ENCODE measurements at regions not wholly inside any gene's neighbourhood (a gene's known extent, or its start where the extent isn't known, plus 50 kb on each side); places are given as distances from the start of the nearest gene placed in this dataset.

DNA sequence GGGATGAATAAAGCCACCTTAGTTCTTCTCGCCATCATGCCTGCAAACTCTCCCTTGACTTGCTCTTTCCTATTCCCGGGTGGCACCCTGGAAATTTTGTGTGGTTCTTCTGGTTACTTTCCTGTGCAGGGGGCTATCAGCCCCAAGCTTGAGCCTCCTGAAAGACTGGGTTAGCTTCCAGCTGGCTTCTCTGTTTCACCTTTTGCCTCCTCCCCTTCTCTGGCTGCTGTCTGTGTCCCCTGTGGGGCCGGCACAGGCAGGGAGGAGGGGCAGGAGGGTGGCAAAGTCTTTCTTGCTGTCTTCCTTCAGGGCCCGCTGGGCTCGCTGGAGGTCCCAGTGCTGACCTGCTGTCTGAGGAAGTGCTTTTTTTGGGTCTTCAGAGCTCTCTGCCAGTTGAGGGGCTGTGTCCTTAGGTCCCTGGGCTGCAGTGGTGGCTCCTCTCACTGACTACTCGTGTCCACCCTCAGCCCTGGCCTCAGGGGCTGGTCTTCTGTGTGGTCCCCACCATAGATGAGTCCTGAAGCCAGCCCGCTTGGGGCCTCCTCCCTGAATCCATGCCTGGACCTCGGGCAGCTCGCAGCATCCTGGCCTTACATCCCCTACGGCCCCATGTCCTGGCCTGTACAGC lies 196.5 kb downstream of the KLF13 start:
- TF ChIP-seq, protein P1, sequence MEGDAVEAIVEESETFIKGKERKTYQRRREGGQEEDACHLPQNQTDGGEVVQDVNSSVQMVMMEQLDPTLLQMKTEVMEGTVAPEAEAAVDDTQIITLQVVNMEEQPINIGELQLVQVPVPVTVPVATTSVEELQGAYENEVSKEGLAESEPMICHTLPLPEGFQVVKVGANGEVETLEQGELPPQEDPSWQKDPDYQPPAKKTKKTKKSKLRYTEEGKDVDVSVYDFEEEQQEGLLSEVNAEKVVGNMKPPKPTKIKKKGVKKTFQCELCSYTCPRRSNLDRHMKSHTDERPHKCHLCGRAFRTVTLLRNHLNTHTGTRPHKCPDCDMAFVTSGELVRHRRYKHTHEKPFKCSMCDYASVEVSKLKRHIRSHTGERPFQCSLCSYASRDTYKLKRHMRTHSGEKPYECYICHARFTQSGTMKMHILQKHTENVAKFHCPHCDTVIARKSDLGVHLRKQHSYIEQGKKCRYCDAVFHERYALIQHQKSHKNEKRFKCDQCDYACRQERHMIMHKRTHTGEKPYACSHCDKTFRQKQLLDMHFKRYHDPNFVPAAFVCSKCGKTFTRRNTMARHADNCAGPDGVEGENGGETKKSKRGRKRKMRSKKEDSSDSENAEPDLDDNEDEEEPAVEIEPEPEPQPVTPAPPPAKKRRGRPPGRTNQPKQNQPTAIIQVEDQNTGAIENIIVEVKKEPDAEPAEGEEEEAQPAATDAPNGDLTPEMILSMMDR (tag by site-specific recombination; IDR thresholded peaks at IDR 0.05) = no peak
- TF ChIP-seq ZNF707 (tag by site-specific recombination; IDR thresholded peaks at IDR 0.05) (no peak), ZNF335 (tag by site-specific recombination; conservative IDR thresholded peaks at IDR 0.05) (no peak), ZNF776 (tag by site-specific recombination; IDR thresholded peaks at IDR 0.05; ENCODE audit: borderline replicate concordance) (no peak), ZNF274 (IDR thresholded peaks at IDR 0.05; ENCODE audit: low read length) (no peak), ZNF274 (tag by site-specific recombination; IDR thresholded peaks at IDR 0.05; ENCODE audit: borderline replicate concordance) (no peak)
- TF ChIP-seq, protein P2, sequence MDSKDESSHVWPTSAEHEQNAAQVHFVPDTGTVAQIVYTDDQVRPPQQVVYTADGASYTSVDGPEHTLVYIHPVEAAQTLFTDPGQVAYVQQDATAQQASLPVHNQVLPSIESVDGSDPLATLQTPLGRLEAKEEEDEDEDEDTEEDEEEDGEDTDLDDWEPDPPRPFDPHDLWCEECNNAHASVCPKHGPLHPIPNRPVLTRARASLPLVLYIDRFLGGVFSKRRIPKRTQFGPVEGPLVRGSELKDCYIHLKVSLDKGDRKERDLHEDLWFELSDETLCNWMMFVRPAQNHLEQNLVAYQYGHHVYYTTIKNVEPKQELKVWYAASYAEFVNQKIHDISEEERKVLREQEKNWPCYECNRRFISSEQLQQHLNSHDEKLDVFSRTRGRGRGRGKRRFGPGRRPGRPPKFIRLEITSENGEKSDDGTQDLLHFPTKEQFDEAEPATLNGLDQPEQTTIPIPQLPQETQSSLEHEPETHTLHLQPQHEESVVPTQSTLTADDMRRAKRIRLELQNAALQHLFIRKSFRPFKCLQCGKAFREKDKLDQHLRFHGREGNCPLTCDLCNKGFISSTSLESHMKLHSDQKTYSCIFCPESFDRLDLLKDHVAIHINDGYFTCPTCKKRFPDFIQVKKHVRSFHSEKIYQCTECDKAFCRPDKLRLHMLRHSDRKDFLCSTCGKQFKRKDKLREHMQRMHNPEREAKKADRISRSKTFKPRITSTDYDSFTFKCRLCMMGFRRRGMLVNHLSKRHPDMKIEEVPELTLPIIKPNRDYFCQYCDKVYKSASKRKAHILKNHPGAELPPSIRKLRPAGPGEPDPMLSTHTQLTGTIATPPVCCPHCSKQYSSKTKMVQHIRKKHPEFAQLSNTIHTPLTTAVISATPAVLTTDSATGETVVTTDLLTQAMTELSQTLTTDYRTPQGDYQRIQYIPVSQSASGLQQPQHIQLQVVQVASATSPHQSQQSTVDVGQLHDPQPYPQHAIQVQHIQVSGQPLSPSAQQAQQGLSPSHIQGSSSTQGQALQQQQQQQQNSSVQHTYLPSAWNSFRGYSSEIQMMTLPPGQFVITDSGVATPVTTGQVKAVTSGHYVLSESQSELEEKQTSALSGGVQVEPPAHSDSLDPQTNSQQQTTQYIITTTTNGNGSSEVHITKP (tag by site-specific recombination; IDR thresholded peaks at IDR 0.05) = no peak
- TF ChIP-seq, protein P3, sequence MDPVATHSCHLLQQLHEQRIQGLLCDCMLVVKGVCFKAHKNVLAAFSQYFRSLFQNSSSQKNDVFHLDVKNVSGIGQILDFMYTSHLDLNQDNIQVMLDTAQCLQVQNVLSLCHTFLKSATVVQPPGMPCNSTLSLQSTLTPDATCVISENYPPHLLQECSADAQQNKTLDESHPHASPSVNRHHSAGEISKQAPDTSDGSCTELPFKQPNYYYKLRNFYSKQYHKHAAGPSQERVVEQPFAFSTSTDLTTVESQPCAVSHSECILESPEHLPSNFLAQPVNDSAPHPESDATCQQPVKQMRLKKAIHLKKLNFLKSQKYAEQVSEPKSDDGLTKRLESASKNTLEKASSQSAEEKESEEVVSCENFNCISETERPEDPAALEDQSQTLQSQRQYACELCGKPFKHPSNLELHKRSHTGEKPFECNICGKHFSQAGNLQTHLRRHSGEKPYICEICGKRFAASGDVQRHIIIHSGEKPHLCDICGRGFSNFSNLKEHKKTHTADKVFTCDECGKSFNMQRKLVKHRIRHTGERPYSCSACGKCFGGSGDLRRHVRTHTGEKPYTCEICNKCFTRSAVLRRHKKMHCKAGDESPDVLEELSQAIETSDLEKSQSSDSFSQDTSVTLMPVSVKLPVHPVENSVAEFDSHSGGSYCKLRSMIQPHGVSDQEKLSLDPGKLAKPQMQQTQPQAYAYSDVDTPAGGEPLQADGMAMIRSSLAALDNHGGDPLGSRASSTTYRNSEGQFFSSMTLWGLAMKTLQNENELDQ (tag by site-specific recombination; IDR thresholded peaks at IDR 0.05; ENCODE audit: low read depth) = no peak
- TF ChIP-seq, protein P4, sequence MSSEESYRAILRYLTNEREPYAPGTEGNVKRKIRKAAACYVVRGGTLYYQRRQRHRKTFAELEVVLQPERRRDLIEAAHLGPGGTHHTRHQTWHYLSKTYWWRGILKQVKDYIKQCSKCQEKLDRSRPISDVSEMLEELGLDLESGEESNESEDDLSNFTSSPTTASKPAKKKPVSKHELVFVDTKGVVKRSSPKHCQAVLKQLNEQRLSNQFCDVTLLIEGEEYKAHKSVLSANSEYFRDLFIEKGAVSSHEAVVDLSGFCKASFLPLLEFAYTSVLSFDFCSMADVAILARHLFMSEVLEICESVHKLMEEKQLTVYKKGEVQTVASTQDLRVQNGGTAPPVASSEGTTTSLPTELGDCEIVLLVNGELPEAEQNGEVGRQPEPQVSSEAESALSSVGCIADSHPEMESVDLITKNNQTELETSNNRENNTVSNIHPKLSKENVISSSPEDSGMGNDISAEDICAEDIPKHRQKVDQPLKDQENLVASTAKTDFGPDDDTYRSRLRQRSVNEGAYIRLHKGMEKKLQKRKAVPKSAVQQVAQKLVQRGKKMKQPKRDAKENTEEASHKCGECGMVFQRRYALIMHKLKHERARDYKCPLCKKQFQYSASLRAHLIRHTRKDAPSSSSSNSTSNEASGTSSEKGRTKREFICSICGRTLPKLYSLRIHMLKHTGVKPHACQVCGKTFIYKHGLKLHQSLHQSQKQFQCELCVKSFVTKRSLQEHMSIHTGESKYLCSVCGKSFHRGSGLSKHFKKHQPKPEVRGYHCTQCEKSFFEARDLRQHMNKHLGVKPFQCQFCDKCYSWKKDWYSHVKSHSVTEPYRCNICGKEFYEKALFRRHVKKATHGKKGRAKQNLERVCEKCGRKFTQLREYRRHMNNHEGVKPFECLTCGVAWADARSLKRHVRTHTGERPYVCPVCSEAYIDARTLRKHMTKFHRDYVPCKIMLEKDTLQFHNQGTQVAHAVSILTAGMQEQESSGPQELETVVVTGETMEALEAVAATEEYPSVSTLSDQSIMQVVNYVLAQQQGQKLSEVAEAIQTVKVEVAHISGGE (tag by site-specific recombination; conservative IDR thresholded peaks at IDR 0.05; ENCODE audit: low read depth) = no peak

All from HEK293 (cell line).